NCI-H1930 (cell line): ENCODE measurements at regions not wholly inside any gene's neighbourhood (a gene's known extent, or its start where the extent isn't known, plus 50 kb on each side); places are given as distances from the start of the nearest gene placed in this dataset.

Experiments
- DNase-seq, 2 experiments: peaks; one replicate each; lab custom pipeline; 2025; lab: John Stamatoyannopoulos, UW

DNA sequence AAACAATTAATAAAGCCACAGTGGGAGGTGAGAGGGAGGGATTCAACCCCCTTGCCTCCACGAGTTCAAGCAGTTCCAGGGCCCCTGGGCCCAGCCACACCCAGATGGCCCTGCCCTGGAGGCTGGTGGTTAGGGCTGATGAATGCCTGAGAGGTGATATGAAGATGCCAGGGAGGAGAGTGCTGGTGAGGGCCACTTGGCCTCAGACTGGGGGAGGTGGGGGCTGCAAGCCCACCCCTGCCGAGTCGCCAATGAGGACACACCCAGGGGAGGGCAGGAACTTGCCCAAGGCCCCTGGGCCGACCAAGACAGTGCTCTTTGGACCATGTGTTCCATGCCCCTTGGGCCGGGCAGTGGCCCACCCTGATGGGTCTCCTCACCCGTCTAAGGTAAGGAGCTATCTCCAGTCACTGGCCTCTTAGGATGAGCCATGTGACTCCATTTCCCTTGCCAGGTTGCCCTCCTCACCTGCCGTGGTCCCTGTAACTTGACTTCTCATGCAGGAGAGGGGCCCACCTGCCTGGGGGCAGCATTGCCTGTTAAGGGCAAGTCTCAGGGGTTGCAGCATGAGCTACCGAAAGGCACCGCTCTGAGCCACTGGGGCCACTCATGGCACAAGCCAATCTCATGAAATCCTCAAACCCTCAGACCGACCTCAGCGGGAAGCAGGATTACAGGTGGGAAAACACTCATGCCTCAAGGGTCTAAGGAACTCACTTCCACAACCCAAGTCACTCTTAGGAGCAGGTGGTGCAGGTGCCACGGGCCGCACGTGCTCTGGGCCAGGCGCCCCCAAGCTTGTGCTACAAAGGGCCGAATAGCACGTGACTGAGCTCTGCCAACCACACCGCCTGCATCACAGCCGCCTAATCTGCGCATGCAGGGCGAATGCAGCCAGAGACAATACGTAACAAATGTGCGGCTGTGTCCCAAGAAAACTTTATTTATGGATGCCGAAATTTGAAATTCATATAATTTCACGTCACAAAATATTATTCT, 147.4 kb upstream of the MLN start:
- DNase-seq: no peak

DNA sequence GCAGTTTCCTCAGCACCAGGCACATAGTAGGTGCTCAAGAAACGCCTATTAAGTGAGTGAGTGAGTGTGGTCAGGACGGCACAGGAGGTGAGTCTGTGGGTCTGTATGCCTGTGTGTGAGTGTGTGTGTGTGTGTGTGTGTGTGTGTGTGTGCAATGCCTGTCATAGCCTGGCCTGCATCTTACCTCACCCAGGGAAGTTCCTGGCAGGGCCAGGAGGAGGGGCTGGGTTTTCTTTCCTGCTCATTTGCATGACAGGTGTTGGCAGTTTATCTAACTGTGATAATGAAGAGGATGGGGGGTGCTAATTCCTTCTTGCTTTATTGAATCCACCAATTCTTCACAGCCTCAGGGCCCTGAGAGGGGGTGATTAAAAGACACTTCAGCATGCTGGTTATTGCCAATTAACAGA, 146.7 kb upstream of the MLN start:
- DNase-seq: no peak

DNA sequence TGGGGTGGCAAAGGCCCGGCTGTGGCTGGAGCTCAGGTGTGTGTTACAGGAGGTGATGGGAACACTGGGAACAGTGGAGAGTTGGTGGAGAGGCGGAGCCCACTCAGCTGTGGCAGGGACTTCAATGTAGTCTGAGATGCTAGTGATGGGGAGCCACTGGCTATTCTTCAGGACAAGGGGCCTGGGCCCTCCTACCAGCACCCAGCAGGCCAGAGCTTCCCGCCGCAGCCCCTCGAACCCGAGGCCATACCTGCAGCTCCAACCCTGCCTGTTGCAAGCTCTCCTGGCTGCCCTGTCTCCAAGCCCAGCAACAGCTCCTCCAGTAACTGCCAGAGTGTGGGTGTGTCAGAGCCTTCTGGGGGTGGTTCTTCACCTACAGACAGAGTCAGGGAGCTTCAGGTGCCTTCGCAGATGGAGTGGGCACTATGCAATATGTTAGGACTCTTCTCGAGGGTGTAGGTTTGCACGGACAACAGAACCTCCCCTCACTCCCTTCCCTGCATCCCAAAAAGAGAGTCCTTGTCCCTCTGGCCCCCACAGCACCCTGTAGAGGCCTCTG, 146.2 kb upstream of the MLN start:
- no peak for DNase-seq

DNA sequence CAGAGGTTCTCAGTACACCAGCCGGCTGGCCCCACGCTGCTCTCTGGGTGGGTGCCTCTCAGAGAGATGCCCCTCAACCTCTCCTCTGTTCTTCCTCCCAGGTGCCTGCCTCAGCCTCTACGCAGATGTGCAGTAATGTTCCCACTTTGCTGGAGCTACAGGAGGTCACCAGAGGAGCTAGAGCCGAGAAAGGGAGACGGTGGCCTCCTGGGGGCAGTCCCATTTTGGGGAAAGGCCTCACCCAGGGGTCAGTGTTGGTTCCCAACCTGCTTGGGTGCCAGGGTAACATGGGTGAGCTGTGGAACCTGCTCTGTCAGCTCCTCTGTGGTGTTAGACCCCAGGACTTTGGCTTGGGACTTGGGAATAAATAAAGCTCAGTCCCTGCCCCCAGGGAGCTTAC, 145.3 kb upstream of the MLN start:
- no peak for DNase-seq

DNA sequence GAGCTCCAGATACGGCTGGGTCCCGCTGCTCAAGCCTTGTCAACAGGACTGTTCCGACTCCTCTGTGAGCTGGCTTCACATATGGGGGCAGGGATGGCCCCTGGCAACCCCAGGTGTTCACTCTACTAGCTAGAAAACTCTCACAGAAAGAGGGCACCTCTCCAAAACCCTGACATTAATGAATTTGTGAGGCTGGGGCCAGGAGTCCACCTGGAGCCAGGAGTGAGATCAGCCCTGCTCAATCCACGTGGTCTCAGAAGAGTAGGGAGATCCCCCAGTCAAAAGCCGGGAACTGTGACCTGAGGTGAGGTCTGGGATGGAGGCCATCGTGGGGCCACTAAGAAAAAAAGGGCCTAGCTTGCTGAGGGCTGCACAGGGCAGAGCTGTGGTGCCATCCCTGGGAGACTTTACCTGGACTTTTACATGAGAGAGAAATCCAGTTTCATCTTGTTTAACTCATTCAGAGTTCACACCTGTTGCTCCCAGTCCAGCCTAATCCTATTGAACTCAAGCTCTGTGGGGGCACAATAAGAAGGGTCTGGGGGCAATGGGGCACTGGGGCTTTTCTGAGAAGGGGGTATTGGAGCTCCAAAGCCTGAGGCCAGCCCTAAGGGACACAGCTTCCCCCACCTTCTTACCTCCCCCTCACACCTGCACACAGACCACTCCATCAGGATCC, 144.3 kb upstream of the MLN start:
- DNase-seq: no peak

DNA sequence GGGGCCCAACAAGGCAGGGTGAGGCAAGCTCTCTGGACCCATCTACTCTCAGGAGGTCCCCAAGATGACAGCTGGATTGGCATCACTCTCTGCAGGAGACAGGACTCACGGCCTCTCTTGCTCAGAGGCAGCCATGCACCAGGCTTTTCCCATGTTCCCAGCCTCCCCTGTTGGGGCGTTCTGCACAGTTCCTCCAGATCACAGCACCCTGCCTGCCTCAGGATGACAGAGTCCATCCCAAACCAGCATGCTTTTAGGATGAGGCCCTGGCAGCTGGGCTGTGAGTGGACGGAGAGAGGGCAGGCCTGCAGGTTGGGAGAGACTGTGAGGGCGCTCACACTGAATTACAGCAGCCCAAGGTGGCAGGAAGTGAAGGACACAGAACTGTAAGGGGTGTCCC, 143.2 kb upstream of the MLN start:
- no peak for DNase-seq

DNA sequence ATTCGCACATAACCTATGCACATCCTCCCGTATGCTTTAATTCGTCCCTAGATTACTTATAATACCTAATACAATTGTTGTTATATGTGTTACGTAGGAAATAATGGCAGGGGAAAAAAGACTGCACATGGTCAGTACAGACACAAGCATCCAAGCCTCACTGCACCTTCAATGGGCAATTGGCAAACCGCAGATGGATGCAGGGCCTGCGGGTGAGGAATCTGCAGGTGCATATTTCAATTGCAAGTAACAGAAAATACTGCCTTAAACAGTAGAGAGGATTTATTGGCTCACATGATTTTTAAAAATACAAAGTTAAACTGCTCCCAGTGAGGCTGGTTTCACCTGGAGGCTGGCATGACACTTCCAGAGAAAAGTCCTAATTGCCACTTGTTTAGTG, 142.1 kb upstream of the MLN start:
- no peak for DNase-seq

DNA sequence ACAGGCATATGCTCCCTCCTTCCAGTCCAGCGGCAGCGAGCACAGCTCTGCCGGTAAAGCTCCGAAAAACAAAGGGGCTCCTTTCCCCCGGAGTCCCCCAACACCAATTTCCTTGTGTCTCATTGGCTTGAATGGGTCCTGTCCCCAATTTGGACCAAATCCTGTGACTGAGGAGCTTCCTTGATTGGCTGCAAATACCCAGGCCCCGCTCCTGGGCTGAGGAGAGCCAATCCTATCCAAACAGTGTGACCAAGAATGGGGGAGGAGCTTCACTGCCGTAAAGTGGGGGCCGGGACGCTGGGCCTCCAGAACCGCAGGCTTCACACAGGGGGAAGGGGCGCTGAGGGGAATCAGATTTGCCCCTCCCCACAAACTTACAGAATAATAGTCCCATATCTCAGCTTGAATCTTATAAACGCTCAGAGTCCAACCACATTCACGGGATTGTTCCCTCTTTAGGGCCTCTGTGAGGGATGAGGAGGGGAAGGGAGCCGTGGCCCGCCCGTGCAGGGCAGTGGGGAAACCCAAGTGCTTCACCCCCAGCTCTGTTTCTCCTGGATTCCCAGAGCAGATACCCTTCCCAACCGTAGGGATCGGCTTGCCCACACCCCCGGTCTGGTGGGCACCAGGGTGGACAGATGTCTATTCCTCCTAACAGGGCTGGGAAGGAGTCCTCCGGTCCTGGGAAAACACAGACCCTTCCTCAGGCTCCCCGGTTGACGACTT, 141.0 kb upstream of the MLN start:
- DNase-seq: no peak

DNA sequence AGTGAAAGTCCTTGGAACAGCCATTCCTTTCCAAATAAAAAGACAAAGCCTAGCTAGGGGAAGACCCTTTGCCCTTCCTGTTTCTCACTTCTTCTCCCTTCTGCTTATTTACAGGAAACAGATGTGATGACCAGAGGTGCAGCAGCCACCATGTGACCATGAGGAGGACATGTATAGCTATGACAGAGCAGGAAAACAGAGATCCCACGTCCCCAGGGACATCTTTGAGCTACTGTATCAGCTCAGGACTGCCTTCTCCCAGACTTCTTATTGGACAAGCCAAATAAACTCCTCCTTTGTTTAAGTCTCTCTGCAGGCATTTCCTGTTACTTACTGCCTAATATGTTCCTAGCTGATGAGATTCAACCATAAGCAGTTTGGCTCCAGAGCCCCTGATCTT, 133.1 kb upstream of the MLN start:
- DNase-seq: no peak

DNA sequence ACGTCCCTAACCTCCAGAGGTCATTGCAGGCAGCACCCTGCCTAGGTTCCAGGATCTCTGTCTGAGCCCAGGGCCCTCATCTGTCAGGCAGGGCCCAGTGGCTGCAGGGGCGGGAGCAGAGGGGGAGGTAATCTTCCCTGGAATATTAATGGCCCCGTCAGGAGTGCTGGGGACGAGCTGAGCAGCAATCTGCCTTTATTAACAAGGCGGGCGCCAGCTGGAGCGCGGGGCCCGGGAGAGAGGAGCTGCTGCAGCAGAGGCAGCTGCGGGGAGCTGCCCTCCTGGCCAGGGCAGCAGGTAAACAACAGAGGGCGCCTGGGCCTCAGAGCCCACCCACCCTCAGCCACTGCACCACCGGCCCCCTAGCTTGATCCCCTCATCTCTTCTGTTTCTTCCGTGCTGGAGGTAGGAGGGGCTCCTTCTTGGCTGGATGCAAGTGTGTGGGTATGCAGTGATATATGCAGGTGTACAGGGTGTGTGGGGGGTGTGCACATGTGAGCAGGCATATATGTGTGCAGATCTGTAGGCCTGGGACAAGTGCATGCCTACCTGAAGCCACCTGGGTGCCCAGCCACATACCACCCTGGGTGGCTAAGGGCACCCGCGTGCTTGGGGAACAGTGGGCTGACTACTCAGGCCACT, 131.8 kb upstream of the MLN start:
- DNase-seq: no peak

DNA sequence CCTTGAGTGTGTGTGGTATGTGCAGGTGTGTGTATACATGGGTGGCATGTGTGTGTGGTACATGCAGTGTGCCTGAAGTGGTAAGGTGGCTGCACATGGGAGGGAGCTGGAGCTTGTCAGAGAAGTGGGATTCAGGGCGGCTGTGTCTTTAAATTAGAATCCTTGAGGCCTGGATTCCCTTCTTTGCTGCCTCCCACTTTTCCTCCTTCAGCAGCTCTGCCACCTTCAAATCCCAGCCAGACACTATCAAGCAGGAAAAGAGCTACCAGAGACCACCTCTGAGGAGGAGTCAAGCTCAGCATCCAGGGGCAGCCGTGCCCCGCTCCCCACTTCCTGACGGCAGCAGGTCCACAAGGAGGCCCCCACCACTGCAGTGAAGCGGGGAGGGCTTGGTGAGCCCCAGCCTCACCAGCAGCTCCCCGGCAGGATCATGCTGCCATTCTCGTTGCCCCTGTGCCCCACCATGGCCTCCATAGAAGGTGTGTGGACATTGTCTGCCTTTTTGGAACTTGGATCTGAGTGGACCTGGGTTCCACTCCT, 131.0 kb upstream of the MLN start:
- DNase-seq: no peak

DNA sequence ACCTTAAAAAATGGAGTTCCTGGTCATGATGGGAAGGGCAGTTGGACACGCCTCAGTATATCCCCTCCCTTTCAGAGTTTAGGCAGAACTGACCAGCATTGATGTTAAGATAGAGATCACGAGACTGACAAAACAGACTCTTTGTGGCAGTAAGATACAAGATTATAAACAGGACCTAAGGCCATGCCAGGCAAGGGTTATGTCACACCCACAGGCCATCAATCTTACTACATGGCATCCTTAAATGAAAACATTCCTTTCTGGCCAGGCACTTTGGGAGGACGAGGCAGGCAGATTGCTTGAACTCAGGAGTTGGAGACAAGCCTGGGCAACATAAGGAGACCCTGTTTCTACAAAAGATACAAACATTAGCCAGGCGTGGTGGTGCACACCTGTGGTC, 129.3 kb upstream of the MLN start:
- DNase-seq: no peak

DNA sequence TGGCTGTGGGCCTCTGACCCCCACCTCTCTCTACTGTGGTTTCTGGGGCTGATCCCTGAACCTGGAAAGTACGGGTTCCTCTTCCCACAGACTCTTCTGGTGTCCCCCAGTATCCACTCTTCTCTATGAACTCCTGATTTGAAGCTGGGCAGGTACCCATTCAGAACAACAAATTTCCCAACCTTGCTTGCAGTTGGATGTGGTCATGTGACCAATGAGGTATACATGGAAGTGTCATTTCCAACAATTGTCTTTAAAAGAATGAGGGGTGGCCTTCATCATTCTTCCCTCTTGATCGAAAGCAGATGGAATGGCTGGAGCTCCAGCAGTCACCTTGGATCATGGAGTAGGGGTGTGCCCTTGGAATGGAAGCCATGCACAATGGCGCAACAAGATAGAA, 128.0 kb upstream of the MLN start:
- DNase-seq: no peak

DNA sequence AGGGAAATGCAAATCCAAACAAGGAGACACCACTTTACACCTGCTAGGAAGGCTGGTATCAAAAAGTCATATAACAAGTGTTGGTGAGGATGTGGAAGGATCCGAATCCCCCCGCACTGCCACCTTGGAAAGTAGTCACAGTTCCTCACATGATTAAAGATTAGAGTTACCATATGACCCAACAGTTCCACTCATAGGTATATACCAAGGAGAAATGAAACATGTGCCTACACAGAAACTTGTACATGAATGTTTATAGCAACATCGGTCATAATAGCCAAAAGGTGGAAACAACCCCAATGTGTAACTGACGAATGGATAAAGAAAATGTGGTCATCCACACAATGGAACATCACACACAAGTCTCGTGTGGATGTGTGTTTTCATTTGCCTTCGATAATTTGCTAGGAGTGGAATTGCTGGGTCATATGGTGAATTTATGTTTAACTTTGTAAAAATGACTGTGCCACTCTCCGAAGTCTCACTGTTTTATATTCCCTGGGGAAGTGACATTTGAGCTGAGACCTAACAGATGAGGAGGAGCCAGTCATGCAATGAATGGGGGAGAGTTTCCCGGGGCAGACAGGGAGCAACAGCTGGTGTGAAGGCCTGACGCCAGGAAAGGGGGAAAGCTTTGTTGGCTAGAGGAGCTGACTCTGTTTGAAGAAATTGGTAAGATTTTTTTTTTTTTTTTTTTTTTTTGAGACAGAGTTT, 125.9 kb upstream of the MLN start:
- no peak for DNase-seq

DNA sequence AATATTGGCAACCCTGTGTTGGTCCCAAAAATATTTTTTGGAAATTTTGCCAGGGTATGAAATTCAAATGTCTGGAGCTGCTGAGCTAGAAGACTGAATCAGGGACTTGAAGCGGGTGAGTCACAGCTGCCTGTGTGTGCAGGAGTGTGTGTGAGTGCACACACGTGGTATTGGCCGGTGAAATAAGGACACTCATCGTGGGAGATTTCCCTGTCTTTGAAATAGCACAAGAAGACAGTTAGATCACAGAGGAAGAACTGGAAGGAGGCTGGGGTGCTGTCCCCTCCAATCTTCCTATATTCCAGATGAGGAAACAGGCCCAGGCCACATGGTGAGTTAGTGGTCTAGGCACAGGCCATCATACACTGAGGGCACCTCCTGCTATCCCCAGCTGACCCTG, 123.8 kb upstream of the MLN start:
- DNase-seq: no peak

DNA sequence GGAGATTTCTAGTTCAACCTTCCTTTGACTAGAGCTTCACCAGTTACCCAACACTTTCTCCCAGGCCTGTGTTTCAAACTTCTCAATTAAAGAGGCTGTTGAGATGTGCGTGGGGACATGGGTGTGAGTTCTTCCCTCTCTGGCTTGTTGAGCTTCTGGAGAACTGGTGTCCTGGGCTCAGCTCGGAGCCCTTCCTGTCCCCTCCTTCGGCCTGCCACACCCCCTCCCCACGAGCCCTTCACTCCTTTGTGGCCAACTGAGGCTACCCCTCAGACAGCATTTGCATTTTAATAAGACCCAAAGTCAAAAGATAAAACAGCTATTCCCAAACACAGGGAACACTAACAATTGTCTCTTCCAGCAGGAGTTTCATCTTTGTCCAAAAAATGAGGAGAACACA, 123.3 kb upstream of the MLN start:
- DNase-seq: no peak

DNA sequence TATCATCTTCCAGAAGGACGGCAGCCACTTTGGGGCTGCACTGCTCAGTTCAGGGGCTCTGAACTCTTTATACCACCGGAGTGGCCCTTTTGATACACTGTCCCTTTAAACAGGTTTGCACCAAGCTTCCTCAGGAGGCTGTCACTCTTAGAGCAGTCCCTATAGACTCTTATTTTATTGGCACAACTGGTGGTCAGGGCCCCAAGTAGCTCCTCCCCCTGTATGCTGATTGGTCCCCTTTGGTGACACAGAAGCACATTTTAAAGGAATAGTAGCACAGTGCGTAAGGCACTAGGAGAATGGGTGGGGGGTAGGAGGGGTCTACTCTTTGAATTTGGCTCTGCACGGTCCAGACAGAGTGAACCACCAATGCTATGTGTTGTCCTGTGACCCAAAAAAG, 122.6 kb upstream of the MLN start:
- DNase-seq: no peak

DNA sequence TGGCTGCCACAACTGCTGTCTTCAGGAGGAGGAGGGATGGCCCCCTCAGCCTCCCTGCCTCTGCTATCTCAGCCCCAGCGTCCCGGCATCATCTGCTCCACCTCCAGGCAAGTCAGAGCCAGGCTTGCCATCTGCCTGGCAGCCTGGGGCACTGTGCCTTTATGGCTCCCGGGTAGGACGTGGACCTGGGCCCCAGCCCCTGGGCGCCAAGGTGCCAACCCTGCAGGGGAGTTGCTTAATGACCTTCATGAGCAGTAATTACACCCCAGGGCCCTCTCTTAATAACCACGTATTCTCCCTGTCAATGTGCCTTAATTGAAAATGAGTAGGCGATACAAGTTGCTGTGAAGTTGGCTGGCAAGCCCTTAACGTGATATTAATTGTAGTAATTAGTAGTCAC, 122.1 kb upstream of the MLN start:
- no peak for DNase-seq

DNA sequence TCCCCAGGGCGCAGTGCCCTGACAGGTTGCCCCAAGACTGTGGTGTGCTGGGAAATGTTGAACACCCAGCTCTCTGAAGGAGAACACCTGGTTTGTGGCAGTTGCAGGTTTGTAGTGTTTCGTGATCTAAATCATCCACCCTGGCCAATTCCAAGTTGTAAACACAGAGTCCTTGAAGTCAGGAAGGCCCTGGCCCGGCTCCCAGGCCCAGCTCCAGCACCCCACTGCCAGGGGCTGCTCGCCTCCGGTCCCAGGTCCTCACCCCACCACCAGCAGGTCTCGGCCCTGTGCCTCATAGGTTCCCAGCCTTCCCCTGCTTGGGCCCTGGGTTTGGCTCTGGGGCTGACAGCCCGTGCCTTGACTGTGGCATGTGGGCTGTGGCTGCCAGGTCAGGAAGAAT, 121.4 kb upstream of the MLN start:
- DNase-seq: no peak

DNA sequence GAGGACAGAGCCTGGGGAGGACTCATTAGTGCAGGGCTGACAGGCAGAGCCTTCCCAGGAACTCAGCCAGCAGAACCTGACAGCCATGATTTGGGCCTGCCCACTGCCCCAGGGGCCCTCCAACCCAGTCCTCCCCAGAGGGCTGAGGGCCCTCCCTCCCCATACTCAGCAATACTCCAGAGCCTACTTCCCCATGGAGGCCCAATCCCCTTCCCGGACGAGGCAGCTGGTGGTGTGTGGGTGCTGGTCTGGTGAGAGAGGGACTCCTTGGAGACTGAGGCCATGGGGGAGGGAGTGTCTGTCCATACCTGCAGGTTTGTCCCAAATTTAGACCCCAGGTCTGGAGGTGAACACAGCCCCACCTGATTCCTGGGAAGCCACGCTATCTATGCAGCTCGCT, 120.9 kb upstream of the MLN start:
- no peak for DNase-seq
